GM23248 (cell line): ENCODE measurements at regions not wholly inside any gene's neighbourhood (a gene's known extent, or its start where the extent isn't known, plus 50 kb on each side); places are given as distances from the start of the nearest gene placed in this dataset.

Source experiments
- DNase-seq: peaks from one replicate; pipeline ENCODE4 v3.0.0-alpha.2; 2015
- H2AFZ ChIP-seq: fragments of 200-600 bp; sonication (generic); 2 replicates; pipeline ENCODE4 v1.6.1; 2016; ENCODE audit warnings: antibody characterized with exemption
- H3F3A ChIP-seq: fragments of 200-600 bp; sonication (generic); 2 replicates; pipeline ENCODE4 v1.6.1; 2016; ENCODE audit warnings: mild to moderate bottlenecking, antibody characterized with exemption, mixed run types; ENCODE audit not compliant: insufficient read depth
- H3K27ac ChIP-seq: fragments of 200-600 bp; sonication (generic); 2 replicates; pipeline ENCODE4 v1.5.1; 2016; ENCODE audit warnings: mild to moderate bottlenecking
- H3K27me3 ChIP-seq: fragments of 200-600 bp; sonication (generic); replicated peaks from 2 replicates; pipeline ENCODE4 v1.6.1; 2016; ENCODE audit warnings: mild to moderate bottlenecking; ENCODE audit not compliant: insufficient read depth
- H3K36me3 ChIP-seq: fragments of 200-600 bp; sonication (generic); 2 replicates; pipeline ENCODE4 v1.6.1; 2016; ENCODE audit warnings: low read depth, mild to moderate bottlenecking
- H3K4me1 ChIP-seq: fragments of 200-600 bp; sonication (generic); 2 replicates; pipeline ENCODE4 v1.6.1; 2016; ENCODE audit warnings: mild to moderate bottlenecking; ENCODE audit not compliant: insufficient read depth
- H3K4me2 ChIP-seq: fragments of 200-600 bp; sonication (generic); one replicate; pipeline ENCODE4 v1.6.1; 2016; ENCODE audit warnings: mild to moderate bottlenecking; ENCODE audit not compliant: unreplicated experiment
- H3K4me3 ChIP-seq: fragments of 200-600 bp; sonication (generic); 2 replicates; pipeline ENCODE4 v1.5.1; 2016; ENCODE audit warnings: mild to moderate bottlenecking
- H3K79me2 ChIP-seq: fragments of 200-600 bp; sonication (generic); 2 replicates; pipeline ENCODE4 v1.6.1; 2016; ENCODE audit warnings: mild to moderate bottlenecking; ENCODE audit not compliant: insufficient read depth
- H3K9ac ChIP-seq: fragments of 200-600 bp; sonication (generic); 2 replicates; pipeline ENCODE4 v1.6.1; 2016; ENCODE audit warnings: mild to moderate bottlenecking
- H3K9me2 ChIP-seq: fragments of 200-600 bp; sonication (generic); 2 replicates; pipeline ENCODE4 v1.6.1; 2016; ENCODE audit warnings: mixed run types, mild to moderate bottlenecking, moderate library complexity; ENCODE audit not compliant: insufficient read depth
- H3K9me3 ChIP-seq: fragments of 200-600 bp; sonication (generic); one replicate; pipeline ENCODE4 v1.6.1; 2017; ENCODE audit warnings: low read depth
- H4K20me1 ChIP-seq: fragments of 200-600 bp; sonication (generic); 2 replicates; pipeline ENCODE4 v1.6.0; 2016; ENCODE audit not compliant: insufficient read depth
- EZH2 ChIP-seq: fragments of 200-600 bp; sonication (generic); IDR thresholded peaks from 2 replicates; pipeline ENCODE4 v1.6.1; 2018; ENCODE audit warnings: antibody characterized with exemption, mild to moderate bottlenecking; ENCODE audit not compliant: insufficient read depth, poor library complexity, severe bottlenecking
- EZH2phosphoT487 ChIP-seq: fragments of 200-600 bp; sonication (generic); IDR thresholded peaks from 2 replicates; pipeline ENCODE4 v1.6.1; 2018; ENCODE audit warnings: antibody characterized with exemption, moderate library complexity, mild to moderate bottlenecking, low read depth; ENCODE audit not compliant: insufficient read depth
- WGBS, 2 experiments: methylation state at CpG; one replicate each; pipeline ENCODE4 v1.1.6; 2015 to 2017; ENCODE audit warnings: low lambda C conversion rate in 2 of 2, low coverage in 1 of 2; ENCODE audit errors: missing lambda C conversion rate in 2 of 2; 5-methylcytosine and 5-hydroxymethylcytosine counted together
- in situ Hi-C: fragments of 300-500 bp; cut with MboI; formaldehyde crosslinking; loops from 2 replicates; pipeline ENCODE4 v1.15.0; 2020

- H3K4me3 ChIP-seq, result no peak overlapping the region
- H3K27ac ChIP-seq, result peak overlapping the region; percentile 39; the same call in 1 of the 2 replicates
- TF ChIP-seq EZH2 (no peak), EZH2phosphoT487 (no peak)
- no peak for DNase-seq
- no peaks in the 10 kb centered on the region for H3K36me3 ChIP-seq
- H3K9ac ChIP-seq, result no peak overlapping the region
- H3K27me3 ChIP-seq, result no peaks in the 10 kb centered on the region
- in situ Hi-C loops, result no loop called here
- H3K9me2 ChIP-seq, result no peaks in the 10 kb centered on the region
- H3K9me3 ChIP-seq, result no peaks in the 10 kb centered on the region
- no peak overlapping the region for H3K4me2 ChIP-seq
- WGBS, 2 experiments, result 76 to 88% methylated on average over 5 of the region's 5 CpGs
- peaks cover 34% of the 10 kb centered on the region for H3K4me1 ChIP-seq
- peaks cover 31% of the 10 kb centered on the region for H3F3A ChIP-seq
- no peaks in the 10 kb centered on the region for H3K79me2 ChIP-seq
- no peaks in the 10 kb centered on the region for H4K20me1 ChIP-seq
- H2AFZ ChIP-seq, result no peak overlapping the region
Observed at GRCh38 chr2:64289251-64289650, 145.0 kb upstream of the PELI1 start.

GRCh38 chr2:64289737-64290136 lies 145.5 kb upstream of the PELI1 start:
- Histone ChIP-seq H3K27me3 (no peaks in the 10 kb centered on the region), H3K36me3 (no peaks in the 10 kb centered on the region), H2AFZ (no peak overlapping the region), H3K4me2 (no peak overlapping the region), H3K4me1 (peaks cover 29% of the 10 kb centered on the region), H4K20me1 (no peaks in the 10 kb centered on the region), H3F3A (peaks cover 30% of the 10 kb centered on the region), H3K27ac (no peak overlapping the region), H3K9me2 (no peaks in the 10 kb centered on the region), H3K9ac (no peak overlapping the region), H3K9me3 (no peaks in the 10 kb centered on the region), H3K4me3 (no peak overlapping the region), H3K79me2 (no peaks in the 10 kb centered on the region)
- in situ Hi-C loops, result no loop called here
- 100% methylated on average over 1 of the region's 1 CpG for WGBS, 2 experiments
- no peak for DNase-seq
- no peak for TF ChIP-seq EZH2phosphoT487

GRCh38 chr2:64291181-64291580 lies 147.0 kb upstream of the PELI1 start:
- Histone ChIP-seq H2AFZ (no peak overlapping the region), H3K27ac (peak overlapping the region; percentile 16), H3F3A (peaks cover 30% of the 10 kb centered on the region), H3K4me1 (peaks cover 26% of the 10 kb centered on the region), H3K9ac (no peak overlapping the region), H4K20me1 (no peaks in the 10 kb centered on the region), H3K4me3 (no peak overlapping the region), H3K36me3 (no peaks in the 10 kb centered on the region), H3K4me2 (peak overlapping the region; percentile 25), H3K9me3 (no peaks in the 10 kb centered on the region), H3K79me2 (no peaks in the 10 kb centered on the region), H3K27me3 (no peaks in the 10 kb centered on the region), H3K9me2 (no peaks in the 10 kb centered on the region)
- peak; percentile 94 for DNase-seq
- WGBS, 2 experiments, result 45 to 50% methylated on average over 1 of the region's 1 CpG
- no peak for TF ChIP-seq EZH2
- TF ChIP-seq EZH2phosphoT487, result no peak
- in situ Hi-C loops, result no loop called here

- Histone ChIP-seq H3K27me3 (peaks cover 5% of the 10 kb centered on the region), H4K20me1 (no peaks in the 10 kb centered on the region), H3K9me2 (no peaks in the 10 kb centered on the region), H3K9me3 (no peaks in the 10 kb centered on the region), H3K36me3 (no peaks in the 10 kb centered on the region), H3K4me1 (peaks cover 11% of the 10 kb centered on the region), H3K4me2 (no peak overlapping the region), H2AFZ (no peak overlapping the region), H3K4me3 (no peak overlapping the region), H3F3A (peaks cover 10% of the 10 kb centered on the region; the same call in 1 of the 2 replicates), H3K9ac (no peak overlapping the region), H3K79me2 (no peaks in the 10 kb centered on the region), H3K27ac (no peak overlapping the region)
- WGBS, 2 experiments, result 70 to 75% methylated on average over 5 of the region's 5 CpGs
- no peak for DNase-seq
- no peak for TF ChIP-seq EZH2phosphoT487
- no peak for TF ChIP-seq EZH2
- in situ Hi-C loops, result no loop called here
Observed at GRCh38 chr2:64295326-64296139, 151.3 kb upstream of the PELI1 start.
